Tibial artery (tissue), 4 donors: ENCODE measurements at regions not wholly inside any gene's neighbourhood (a gene's known extent, or its start where the extent isn't known, plus 50 kb on each side); places are given as distances from the start of the nearest gene placed in this dataset.

ENCODE experiments used
- DNase-seq, 2 donors: peaks; one replicate each; pipeline ENCODE4 v3.0.0-alpha.2; 2019
- H3K27ac ChIP-seq, 2 donors: fragments of 200-600 bp; sonication (generic) in 1 of 2; 1 replicate in 1 of 2; 2 replicates in 1 of 2; pipeline ENCODE4 v1.5.1; 2018 to 2019; ENCODE audit warnings: mild to moderate bottlenecking in 1 of 2
- H3K27me3 ChIP-seq, 2 donors: fragments of 200-600 bp; sonication (generic) in 1 of 2; one replicate each; pipeline versions ENCODE4 v1.5.1 to v1.6.0; 2016 to 2019
- H3K36me3 ChIP-seq, 3 donors: fragments of 200-600 bp; sonication (generic) in 2 of 3; one replicate each; pipeline ENCODE4 v1.5.1; 2016 to 2019; ENCODE audit warnings: mild to moderate bottlenecking in 2 of 3
- H3K4me1 ChIP-seq, 4 donors: fragments of 200-600 bp; sonication (generic) in 2 of 4; 1 replicate in 3 of 4; 2 replicates in 1 of 4; pipeline ENCODE4 v1.5.1; 2016 to 2019
- H3K4me3 ChIP-seq, 2 donors: fragments of 200-600 bp; sonication (generic) in 1 of 2; 1 replicate in 1 of 2; 2 replicates in 1 of 2; pipeline ENCODE4 v1.5.1; 2018 to 2019; ENCODE audit warnings: mild to moderate bottlenecking in 2 of 2
- H3K9me3 ChIP-seq, 3 donors: fragments of 200-600 bp; sonication (generic) in 1 of 3; one replicate each; pipeline ENCODE4 v1.5.1; 2016 to 2019
- intact Hi-C: fragments of 100-400 bp; cut with DNase I; formaldehyde crosslinking; loops from one replicate; pipeline ENCODE4 v1.15.0; 2023; ENCODE audit warnings: low total_unique reads
- TF ChIP-seq, protein P1 (sequence below), 2 experiments: fragments of 200-600 bp in 1 of 2; fragments of 450-650 bp in 1 of 2; IDR thresholded peaks; one replicate each; pipeline ENCODE4 v1.5.1; 2017 to 2019; ENCODE audit warnings: antibody characterized with exemption in 2 of 2, mild to moderate bottlenecking in 1 of 2, moderate library complexity in 1 of 2

DNA sequence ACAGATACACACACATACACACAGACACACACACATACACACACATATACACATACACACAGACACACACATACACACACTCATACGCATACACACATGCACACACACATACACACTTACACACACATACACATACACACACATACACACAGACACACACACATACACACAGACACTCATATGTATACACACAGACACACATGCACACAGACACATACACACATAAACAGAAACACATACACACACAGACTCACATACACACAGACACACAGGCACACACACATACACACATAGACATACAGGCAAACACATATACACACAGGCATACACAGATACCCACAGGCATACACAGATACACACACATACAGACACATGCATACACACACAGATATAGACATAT lies 143.9 kb upstream of the LYZL2 start:
- Histone ChIP-seq H3K9me3 (peaks cover 0 to 34% (median 19%) of the 10 kb centered on the region in 3 donors), H3K4me1 (peaks cover 0 to 14% (median 5%) of the 10 kb centered on the region in 4 donors), H3K27me3 (no peaks in the 10 kb centered on the region), H3K36me3 (peaks cover 0 to 5% (median 4%) of the 10 kb centered on the region in 3 donors), H3K27ac (no peak overlapping the region), H3K4me3 (no peak overlapping the region)
- DNase-seq, result no peak
- TF ChIP-seq, protein P1, sequence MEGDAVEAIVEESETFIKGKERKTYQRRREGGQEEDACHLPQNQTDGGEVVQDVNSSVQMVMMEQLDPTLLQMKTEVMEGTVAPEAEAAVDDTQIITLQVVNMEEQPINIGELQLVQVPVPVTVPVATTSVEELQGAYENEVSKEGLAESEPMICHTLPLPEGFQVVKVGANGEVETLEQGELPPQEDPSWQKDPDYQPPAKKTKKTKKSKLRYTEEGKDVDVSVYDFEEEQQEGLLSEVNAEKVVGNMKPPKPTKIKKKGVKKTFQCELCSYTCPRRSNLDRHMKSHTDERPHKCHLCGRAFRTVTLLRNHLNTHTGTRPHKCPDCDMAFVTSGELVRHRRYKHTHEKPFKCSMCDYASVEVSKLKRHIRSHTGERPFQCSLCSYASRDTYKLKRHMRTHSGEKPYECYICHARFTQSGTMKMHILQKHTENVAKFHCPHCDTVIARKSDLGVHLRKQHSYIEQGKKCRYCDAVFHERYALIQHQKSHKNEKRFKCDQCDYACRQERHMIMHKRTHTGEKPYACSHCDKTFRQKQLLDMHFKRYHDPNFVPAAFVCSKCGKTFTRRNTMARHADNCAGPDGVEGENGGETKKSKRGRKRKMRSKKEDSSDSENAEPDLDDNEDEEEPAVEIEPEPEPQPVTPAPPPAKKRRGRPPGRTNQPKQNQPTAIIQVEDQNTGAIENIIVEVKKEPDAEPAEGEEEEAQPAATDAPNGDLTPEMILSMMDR (IDR thresholded peaks at IDR 0.05), result no peak
- intact Hi-C loops, result no loop called here

DNA sequence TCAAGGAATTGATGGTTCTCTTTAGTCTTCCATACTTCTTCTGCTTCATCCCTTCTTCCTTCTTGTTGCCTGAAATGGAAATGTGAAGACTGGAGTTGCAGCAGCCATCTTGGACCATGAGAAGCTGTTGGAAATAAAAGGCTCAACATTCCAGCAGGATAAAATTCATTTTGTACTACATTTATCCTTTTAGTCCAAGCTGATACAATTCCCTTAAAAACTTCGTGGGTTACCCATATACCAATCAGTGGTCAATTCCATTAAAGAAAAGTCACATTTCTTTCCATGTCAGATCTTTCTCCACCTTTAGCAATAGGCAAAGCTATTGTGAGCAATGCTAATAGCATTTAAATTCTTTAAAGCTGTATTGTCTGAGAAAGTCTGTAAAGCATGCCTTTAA lies 141.3 kb upstream of the LYZL2 start:
- no peaks in the 10 kb centered on the region for H3K27me3 ChIP-seq
- TF ChIP-seq, protein P1 (IDR thresholded peaks at IDR 0.05), result no peak
- peaks cover 0 to 5% (median 4%) of the 10 kb centered on the region in 3 donors for H3K36me3 ChIP-seq
- peaks cover 0 to 34% (median 19%) of the 10 kb centered on the region in 3 donors for H3K9me3 ChIP-seq
- no peak overlapping the region for H3K27ac ChIP-seq
- no peak overlapping the region for H3K4me3 ChIP-seq
- no peak for DNase-seq
- H3K4me1 ChIP-seq, result peaks cover 0 to 7% (median 3%) of the 10 kb centered on the region in 4 donors
- intact Hi-C loops, result no loop called here

DNA sequence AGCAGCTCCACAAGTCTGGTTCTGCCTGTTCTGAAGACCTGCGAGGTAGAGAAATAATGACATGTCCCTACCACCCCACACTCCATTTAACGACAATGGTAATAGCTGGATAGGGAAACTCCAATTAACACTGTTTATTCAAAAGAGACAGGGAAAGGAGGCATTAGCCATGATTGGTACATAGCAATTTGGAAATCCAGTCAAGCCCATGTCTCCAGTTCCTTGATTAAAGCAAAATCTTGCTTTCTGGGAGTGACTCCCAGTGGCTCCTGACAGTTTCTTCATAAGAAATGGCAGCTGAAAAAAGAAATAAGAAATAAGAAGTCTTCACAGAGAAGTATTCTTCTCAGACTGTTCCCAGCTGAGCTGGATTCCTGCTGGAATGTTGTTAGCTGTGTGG lies 140.7 kb upstream of the LYZL2 start:
- Histone ChIP-seq H3K36me3 (peaks cover 0 to 5% (median 4%) of the 10 kb centered on the region in 3 donors), H3K4me1 (peaks cover 0 to 1% (median under 1%) of the 10 kb centered on the region in 4 donors), H3K27ac (no peak overlapping the region), H3K4me3 (no peak overlapping the region), H3K9me3 (peaks cover 0 to 34% (median 19%) of the 10 kb centered on the region in 3 donors), H3K27me3 (no peaks in the 10 kb centered on the region)
- TF ChIP-seq, protein P1 (IDR thresholded peaks at IDR 0.05), result no peak
- intact Hi-C loops, result no loop called here
- no peak for DNase-seq

DNA sequence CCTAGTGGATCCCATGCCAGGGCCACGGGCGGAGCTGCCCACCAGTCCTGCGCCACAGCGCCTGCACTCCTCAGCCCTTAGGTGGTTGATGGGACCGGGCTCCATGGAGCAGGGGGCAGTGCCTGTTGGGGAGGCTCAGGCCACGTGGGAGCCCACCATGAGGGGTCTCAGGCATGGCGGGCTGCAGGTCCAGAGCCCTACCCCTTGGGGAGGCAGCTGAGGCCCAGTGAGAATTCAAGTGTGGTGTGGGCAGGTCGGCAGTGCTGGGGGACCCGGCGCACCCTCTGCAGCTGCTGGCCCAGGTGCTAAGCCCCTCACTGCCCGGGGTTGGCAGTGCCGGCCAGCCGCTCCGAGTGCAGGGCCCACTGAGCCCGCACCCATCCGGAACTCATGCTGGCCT lies 139.8 kb upstream of the LYZL2 start:
- DNase-seq, result no peak
- TF ChIP-seq, protein P1 (IDR thresholded peaks at IDR 0.05), result no peak

DNA sequence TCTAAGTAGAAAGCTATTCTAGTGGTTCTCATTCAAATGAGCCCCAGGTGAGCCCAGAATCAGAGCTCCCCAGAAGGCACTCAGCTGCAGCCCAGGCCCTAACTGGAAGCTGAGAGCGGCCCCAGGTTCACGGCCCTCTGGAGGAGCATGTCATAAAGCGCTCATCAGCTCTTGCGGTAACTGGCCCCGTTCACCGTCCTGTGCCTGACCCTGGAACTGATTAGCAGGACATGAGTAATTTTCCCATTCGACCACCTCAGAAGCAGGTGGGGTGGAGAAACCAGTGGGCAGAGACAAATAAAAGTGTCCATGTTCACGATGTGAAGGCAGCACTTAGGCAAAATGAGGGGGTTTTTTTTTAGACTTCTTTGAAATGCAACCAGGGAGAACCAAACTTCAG lies 136.1 kb upstream of the LYZL2 start:
- H3K4me3 ChIP-seq, result no peak overlapping the region
- peaks cover 0 to 14% (median 14%) of the 10 kb centered on the region in 3 donors for H3K9me3 ChIP-seq
- no peaks in the 10 kb centered on the region for H3K4me1 ChIP-seq
- intact Hi-C loops, result no loop called here
- TF ChIP-seq, protein P1 (IDR thresholded peaks at IDR 0.05), result no peak
- no peak for DNase-seq
- H3K27me3 ChIP-seq, result no peaks in the 10 kb centered on the region
- H3K36me3 ChIP-seq, result peaks cover 0 to 4% (median 1%) of the 10 kb centered on the region in 3 donors
- no peak overlapping the region for H3K27ac ChIP-seq

More for the DNA sequence above, 139.8 kb upstream of the LYZL2 start:
- Histone ChIP-seq H3K36me3 (peaks cover 0 to 5% (median 4%) of the 10 kb centered on the region in 3 donors), H3K9me3 (peaks cover 0 to 34% (median 19%) of the 10 kb centered on the region in 3 donors), H3K27ac (no peak overlapping the region), H3K4me3 (no peak overlapping the region), H3K4me1 (no peaks in the 10 kb centered on the region), H3K27me3 (no peaks in the 10 kb centered on the region)
- intact Hi-C loops, result no loop called here
